Mesendoderm (in vitro differentiated cells): ENCODE measurements at regions not wholly inside any gene's neighbourhood (a gene's known extent, or its start where the extent isn't known, plus 50 kb on each side); places are given as distances from the start of the nearest gene placed in this dataset.
"Not testable (repeated sequence)": the region's sequence is repeated elsewhere in the genome, so short reads cannot be mapped to it uniquely, and the experiment has no call there.

ENCODE experiments used
- DNase-seq: peaks from one replicate; pipeline ENCODE4 v3.0.0; 2013
- H2AK5ac ChIP-seq: 2 replicates; pipeline ENCODE4 v1.6.1; 2013; ENCODE audit warnings: low read length, inconsistent platforms
- H2BK120ac ChIP-seq: 2 replicates; pipeline ENCODE4 v1.6.1; 2013; ENCODE audit warnings: low read depth, mild to moderate bottlenecking, low read length, moderate library complexity, mixed read lengths
- H2BK15ac ChIP-seq: replicated peaks from 2 replicates; pipeline ENCODE4 v1.6.1; 2013; ENCODE audit warnings: low read depth, mild to moderate bottlenecking, moderate library complexity
- H2BK5ac ChIP-seq: 2 replicates; pipeline ENCODE4 v1.6.1; 2013; ENCODE audit warnings: low read length, inconsistent platforms
- H3K18ac ChIP-seq: 2 replicates; pipeline ENCODE4 v1.6.1; 2013; ENCODE audit warnings: mild to moderate bottlenecking, low read length, mixed read lengths
- H3K23ac ChIP-seq: one replicate; pipeline ENCODE4 v1.6.1; 2013; ENCODE audit warnings: low read length
- H3K27ac ChIP-seq: 2 replicates; pipeline ENCODE4 v1.5.1; 2013; ENCODE audit warnings: low read depth, mild to moderate bottlenecking, inconsistent platforms, low read length, moderate library complexity
- H3K27me3 ChIP-seq: 2 replicates; pipeline ENCODE4 v1.6.1; 2013; ENCODE audit warnings: low read length, control low read depth, mild to moderate bottlenecking, inconsistent platforms; ENCODE audit not compliant: insufficient read depth, poor library complexity
- H3K36me3 ChIP-seq: 2 replicates; pipeline ENCODE4 v1.6.1; 2013; ENCODE audit warnings: low read length, inconsistent platforms; ENCODE audit not compliant: control insufficient read depth, insufficient read depth
- H3K4ac ChIP-seq: one replicate; pipeline ENCODE4 v1.6.1; 2013; ENCODE audit warnings: low read depth, mild to moderate bottlenecking, low read length, moderate library complexity
- H3K4me1 ChIP-seq: 2 replicates; pipeline ENCODE4 v1.6.1; 2013; ENCODE audit warnings: low read depth, low read length, inconsistent platforms; ENCODE audit not compliant: control insufficient read depth
- H3K4me2 ChIP-seq: 2 replicates; pipeline ENCODE4 v1.6.1; 2013; ENCODE audit warnings: low read length
- H3K4me3 ChIP-seq: 2 replicates; pipeline ENCODE4 v1.5.1; 2013; ENCODE audit warnings: mild to moderate bottlenecking, low read length
- H3K56ac ChIP-seq: one replicate; pipeline ENCODE4 v1.6.1; 2013; ENCODE audit warnings: low read length
- H3K79me1 ChIP-seq: 2 replicates; pipeline ENCODE4 v1.6.1; 2013; ENCODE audit warnings: low read length, inconsistent platforms
- H3K79me2 ChIP-seq: 2 replicates; pipeline ENCODE4 v1.6.1; 2013; ENCODE audit warnings: mild to moderate bottlenecking, low read length; ENCODE audit not compliant: control insufficient read depth, insufficient read depth
- H3K9ac ChIP-seq: 2 replicates; pipeline ENCODE4 v1.6.1; 2013; ENCODE audit warnings: low read length, inconsistent platforms
- H4K5ac ChIP-seq: one replicate; pipeline ENCODE4 v1.6.1; 2013; ENCODE audit warnings: low read length
- H4K8ac ChIP-seq: one replicate; pipeline ENCODE4 v1.6.1; 2013; ENCODE audit warnings: low read depth, mild to moderate bottlenecking, control low read depth, low read length, moderate library complexity
- WGBS: extraction: QIAGEN DNeasy Blood & Tissue Kit; methylation state at CpG from one replicate; pipeline ENCODE4 v1.1.7; 2013; ENCODE audit warnings: low lambda C conversion rate, missing lambda C conversion rate; ENCODE audit not compliant: insufficient coverage; ENCODE audit errors: extremely low coverage; 5-methylcytosine and 5-hydroxymethylcytosine counted together

DNA sequence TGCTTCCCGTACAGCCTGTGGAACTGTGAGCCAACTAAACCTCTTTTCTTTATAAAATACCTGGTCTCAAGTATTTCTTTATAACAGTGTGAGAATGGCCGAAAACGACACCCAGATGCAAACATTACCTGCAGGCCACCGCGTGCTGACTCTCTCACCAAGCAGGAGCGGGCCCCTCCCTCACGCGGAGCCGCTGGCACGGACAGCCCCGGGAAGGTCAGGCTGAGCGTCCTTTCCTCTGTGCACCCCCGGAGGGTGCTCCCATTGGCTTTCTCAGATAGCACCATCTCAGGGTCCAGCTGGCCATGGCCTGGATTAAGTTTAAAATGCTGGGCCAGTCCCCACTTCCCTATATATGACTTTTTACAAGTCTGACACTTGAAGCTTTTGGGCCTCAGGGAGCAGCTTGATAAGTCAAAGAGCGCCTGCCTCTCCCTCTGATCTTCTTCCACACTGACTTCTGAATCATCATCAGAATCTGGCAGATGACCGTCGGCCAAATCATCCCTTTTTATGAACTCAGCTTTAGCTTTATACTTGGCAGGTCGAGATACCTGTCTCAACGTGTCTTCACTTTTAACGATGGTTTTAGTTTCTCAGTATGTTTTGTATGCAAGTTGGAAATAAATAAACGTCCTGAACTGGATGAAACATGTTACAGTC is 115.1 kb upstream of the PRKX start:
- H3K4me1 ChIP-seq, H3K56ac ChIP-seq, H3K4me2 ChIP-seq, DNase-seq, H4K5ac ChIP-seq, H3K9ac ChIP-seq, H3K18ac ChIP-seq, H3K79me2 ChIP-seq, H3K79me1 ChIP-seq, H2BK120ac ChIP-seq, H3K23ac ChIP-seq, H2BK15ac ChIP-seq, H3K27ac ChIP-seq, H2BK5ac ChIP-seq, H2AK5ac ChIP-seq, H3K4ac ChIP-seq, H3K27me3 ChIP-seq, H4K8ac ChIP-seq, H3K4me3 ChIP-seq, H3K36me3 ChIP-seq: not testable (repeated sequence)
- no CpG with 5 or more reads among the region's 20 CpGs for WGBS

DNA sequence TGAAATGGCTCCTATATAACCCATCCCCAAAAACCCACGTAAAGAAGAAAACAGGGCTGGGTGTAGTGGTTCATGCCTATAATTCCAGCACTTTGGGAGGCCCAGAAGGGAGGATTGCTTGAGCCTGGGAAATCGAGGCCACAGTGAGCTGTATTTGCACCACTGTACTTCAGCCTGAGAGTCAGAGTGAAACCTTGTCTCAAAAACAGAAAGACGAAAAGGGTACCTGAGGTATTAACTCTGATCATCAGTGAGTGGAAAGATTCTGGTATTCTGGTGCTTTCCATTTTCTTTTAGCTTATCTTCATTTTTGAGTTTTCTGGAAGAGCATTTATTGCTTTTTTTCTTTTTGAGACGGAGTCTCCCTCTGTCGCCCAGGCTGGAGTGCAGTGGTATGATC is 110.6 kb upstream of the PRKX start:
- not testable (repeated sequence) for H3K79me1 ChIP-seq, H3K4me1 ChIP-seq, H4K5ac ChIP-seq, H3K4ac ChIP-seq, H3K56ac ChIP-seq, H3K9ac ChIP-seq, H4K8ac ChIP-seq, H2AK5ac ChIP-seq, H3K36me3 ChIP-seq, H3K4me3 ChIP-seq, H2BK15ac ChIP-seq, H3K23ac ChIP-seq, H3K18ac ChIP-seq, H3K79me2 ChIP-seq, H2BK5ac ChIP-seq, H2BK120ac ChIP-seq, DNase-seq, H3K27me3 ChIP-seq, H3K4me2 ChIP-seq, H3K27ac ChIP-seq
- WGBS = no CpG with 5 or more reads among the region's 5 CpGs

DNA sequence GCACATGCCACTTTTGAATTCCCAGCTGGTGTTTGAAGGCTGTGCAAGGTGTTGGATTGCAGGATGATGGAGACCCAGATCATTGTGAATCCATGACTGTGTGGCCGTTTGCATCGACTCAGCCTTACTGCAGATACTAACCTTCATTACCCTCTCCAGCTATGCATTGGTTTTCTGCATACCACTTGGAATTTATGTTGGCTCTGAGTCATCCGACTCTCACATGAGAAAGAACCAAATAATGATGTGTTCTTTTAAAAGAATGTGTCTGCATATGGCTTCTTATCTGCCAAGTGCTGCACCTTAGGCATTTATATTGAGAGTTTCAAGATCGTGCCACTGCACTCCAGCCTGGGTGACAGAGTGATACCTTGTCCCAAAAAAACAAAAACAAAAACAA is 106.7 kb upstream of the PRKX start:
- H4K8ac ChIP-seq = no peak overlapping the region
- H3K36me3 ChIP-seq = no peaks in the 10 kb centered on the region
- no peak overlapping the region for H4K5ac ChIP-seq
- DNase-seq = no peak
- H3K9ac ChIP-seq = no peak overlapping the region
- no CpG with 5 or more reads among the region's 4 CpGs for WGBS
- H3K79me1 ChIP-seq = no peaks in the 10 kb centered on the region
- no peak overlapping the region for H2AK5ac ChIP-seq
- H3K4me2 ChIP-seq = no peak overlapping the region
- no peaks in the 10 kb centered on the region for H3K79me2 ChIP-seq
- no peaks in the 10 kb centered on the region for H3K4me1 ChIP-seq
- H3K4ac ChIP-seq = no peak overlapping the region
- no peak overlapping the region for H2BK15ac ChIP-seq
- no peak overlapping the region for H3K23ac ChIP-seq
- H2BK120ac ChIP-seq = no peak overlapping the region
- H3K4me3 ChIP-seq = no peak overlapping the region
- no peak overlapping the region for H2BK5ac ChIP-seq
- no peak overlapping the region for H3K27ac ChIP-seq
- H3K27me3 ChIP-seq = no peaks in the 10 kb centered on the region
- H3K56ac ChIP-seq = no peak overlapping the region
- H3K18ac ChIP-seq = no peak overlapping the region

DNA sequence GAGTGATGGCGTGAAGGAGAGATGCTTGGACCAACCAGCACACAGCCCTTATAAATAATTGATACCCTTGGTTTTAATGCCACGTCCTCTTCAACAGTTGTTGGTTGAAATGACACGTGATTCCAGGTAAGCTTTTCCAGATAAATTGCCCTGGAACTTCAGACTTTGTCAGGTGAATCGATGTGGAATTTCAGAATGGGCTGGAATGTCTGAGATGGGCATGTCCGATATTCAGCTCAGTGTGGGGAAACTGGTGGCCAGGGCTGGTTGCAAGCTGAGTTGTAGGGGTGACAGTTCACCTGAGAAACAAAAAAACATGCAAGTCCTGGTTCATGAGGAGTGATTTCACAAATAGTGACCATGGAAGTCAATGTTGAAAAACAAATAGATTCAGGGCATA is 104.0 kb upstream of the PRKX start:
- H2BK120ac ChIP-seq, H2BK5ac ChIP-seq, H3K79me2 ChIP-seq, H3K4ac ChIP-seq, DNase-seq, H2BK15ac ChIP-seq, H3K36me3 ChIP-seq, H3K27ac ChIP-seq, H3K4me3 ChIP-seq, H3K79me1 ChIP-seq, H3K27me3 ChIP-seq, H3K4me1 ChIP-seq, H3K18ac ChIP-seq, H4K8ac ChIP-seq, H3K23ac ChIP-seq, H3K9ac ChIP-seq, H3K56ac ChIP-seq, H2AK5ac ChIP-seq, H4K5ac ChIP-seq, H3K4me2 ChIP-seq: not testable (repeated sequence)
- no CpG with 5 or more reads among the region's 5 CpGs for WGBS

DNA sequence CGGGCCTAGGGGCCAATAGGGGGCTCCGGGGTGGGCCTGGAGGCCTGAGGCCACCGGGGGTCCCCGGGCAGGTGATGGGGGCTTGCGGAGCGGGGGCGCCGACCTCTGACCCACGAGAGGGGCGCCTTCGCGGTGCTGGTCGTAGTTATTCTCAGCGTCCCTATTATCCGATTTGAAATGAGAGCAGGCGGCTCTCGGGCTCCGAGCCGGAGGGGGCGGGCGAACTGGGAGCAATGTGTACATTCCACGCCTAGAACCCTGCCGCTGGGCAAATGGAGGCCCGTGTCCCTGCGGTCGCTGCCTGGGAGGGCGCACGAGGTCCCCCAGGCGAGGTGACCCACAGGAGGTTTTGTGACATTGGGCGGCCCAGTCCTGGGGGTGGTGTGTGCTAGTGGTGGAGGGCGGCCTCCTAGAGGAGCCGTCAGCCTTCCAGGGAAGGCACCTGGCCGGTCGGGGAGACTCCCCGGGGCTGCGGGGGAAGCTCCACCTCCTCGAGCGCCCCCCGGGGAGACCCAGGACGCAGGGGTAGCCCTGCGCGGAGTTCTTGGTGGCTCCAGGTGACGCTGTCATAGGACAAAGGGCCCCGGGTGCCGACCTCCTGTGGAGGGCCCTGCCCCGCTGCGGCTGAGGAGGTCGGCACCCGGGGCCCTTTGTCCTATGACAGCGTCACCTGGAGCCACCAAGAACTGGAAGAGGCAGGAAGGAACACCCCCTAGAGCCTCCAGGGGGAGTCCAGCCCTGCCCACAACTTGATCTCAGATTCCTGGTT is 102.6 kb upstream of the PRKX start:
- Histone ChIP-seq H3K36me3 (no peaks in the 10 kb centered on the region), H3K56ac (peak overlapping the region; percentile 70), H3K4me3 (no peak overlapping the region), H3K23ac (no peak overlapping the region), H3K9ac (peak overlapping the region; percentile 74), H4K8ac (peak overlapping the region; percentile 76), H3K79me1 (no peaks in the 10 kb centered on the region), H2BK120ac (peak overlapping the region; percentile 18), H3K4me2 (peak overlapping the region; percentile 40), H2BK5ac (no peak overlapping the region), H3K18ac (peak overlapping the region; percentile 83), H2AK5ac (no peak overlapping the region), H3K4me1 (no peaks in the 10 kb centered on the region), H3K4ac (peak overlapping the region; percentile 84), H3K79me2 (no peaks in the 10 kb centered on the region), H3K27ac (peak overlapping the region; percentile 96), H2BK15ac (no peak overlapping the region), H3K27me3 (no peaks in the 10 kb centered on the region), H4K5ac (no peak overlapping the region)
- WGBS = no CpG with 5 or more reads among the region's 50 CpGs
- DNase-seq = peak; percentile 55
